ENCODE measurements at regions not wholly inside any gene's neighbourhood (a gene's known extent, or its start where the extent isn't known, plus 50 kb on each side); places are given as distances from the start of the nearest gene placed in this dataset.

DNA sequence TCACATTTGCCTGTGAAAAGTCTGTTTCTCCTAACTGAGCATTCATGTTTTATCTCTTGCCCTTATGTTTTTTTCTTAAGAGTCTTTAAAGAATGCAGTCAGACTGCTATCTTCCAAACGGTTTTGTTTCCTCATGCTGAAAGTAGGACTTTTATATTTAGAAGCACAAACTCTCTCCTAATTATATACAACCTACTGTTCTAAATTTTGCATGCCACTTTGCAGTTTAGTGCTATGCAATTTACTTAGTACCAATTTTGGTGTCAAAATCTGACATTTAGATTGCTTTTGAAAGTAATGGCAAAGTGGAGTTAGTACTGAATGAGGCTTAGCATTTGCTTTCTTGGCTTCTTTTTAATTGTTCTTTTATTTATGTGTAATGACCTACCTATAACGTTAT is 55.1 kb upstream of the PCDH20 start:
- no peak for DNase-seq

DNA sequence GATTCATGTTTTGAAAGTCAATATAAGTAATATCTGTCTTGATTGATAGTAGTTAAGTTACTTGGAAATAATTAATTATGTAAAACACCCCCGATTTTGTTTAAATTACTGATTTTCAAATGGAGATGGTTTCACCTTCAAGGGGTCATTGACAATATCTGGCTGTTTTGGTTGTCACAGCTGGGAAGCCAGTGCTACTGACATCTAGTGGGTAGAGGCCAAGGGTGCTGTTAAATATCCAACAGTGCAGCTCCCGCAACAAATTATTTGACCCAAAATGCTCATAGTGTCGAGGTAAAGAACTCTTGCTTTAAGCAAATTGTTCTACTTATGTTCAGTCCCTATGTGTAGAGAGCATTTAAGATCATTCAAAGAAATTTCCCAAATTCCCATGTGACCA is 50.6 kb upstream of the PCDH20 start:
- DNase-seq, result no peak

Data from hindlimb muscle (tissue), 1 donor.